ENCODE measurements at regions not wholly inside any gene's neighbourhood (a gene's known extent, or its start where the extent isn't known, plus 50 kb on each side); places are given as distances from the start of the nearest gene placed in this dataset.

DNA sequence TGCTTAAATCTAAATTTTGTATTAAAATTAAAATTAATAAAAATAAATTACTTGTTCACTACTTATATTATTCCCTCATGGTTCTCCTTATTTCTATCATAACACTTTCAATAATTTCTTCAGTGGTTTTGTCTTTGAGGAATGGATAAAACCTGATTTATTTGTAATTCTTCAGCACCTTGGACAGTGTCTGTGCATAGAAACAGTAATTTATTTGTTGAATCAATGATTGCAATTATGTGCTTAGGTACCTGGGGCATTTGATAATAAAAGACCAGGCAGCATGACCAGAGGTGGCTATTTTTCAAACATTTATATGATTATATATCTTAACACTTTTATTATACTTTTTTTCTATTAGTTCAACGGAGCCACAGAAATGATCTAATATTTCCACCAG is 1062.7 kb downstream of the DSC3 start:
- Mint-ChIP-seq H3K4me3 (no peak overlapping the region), H3K4me1 (no peaks in the 10 kb centered on the region), H3K27me3 (ENCODE audit: low read depth) (no peaks in the 10 kb centered on the region), H3K9me3 (no peaks in the 10 kb centered on the region), H3K36me3 (ENCODE audit: insufficient read depth in 1 of 3, low read depth in 3 of 3) (no peaks in the 10 kb centered on the region), H3K27ac (no peak overlapping the region)
- Histone ChIP-seq H3K79me2 (ENCODE audit: insufficient read depth, low read length) (no peaks in the 10 kb centered on the region), H4K20me1 (ENCODE audit: control insufficient read depth, insufficient read depth, insufficient read length) (no peaks in the 10 kb centered on the region), H2AK5ac (ENCODE audit: insufficient read length, low read length) (no peak overlapping the region), H3K4me1 (ENCODE audit: insufficient read depth, low read length) (no peaks in the 10 kb centered on the region), H3K4ac (ENCODE audit: low read depth, low read length) (no peak overlapping the region), H4K91ac (ENCODE audit: insufficient read length, low read depth, low read length) (no peak overlapping the region), H2AFZ (ENCODE audit: low read length) (no peak overlapping the region), H3K9ac (ENCODE audit: extremely low read depth, insufficient read length, low read length) (no peak overlapping the region), H3K56ac (ENCODE audit: insufficient read length, low read depth, low read length) (no peak overlapping the region), H4K5ac (ENCODE audit: insufficient read length, low read depth, low read length) (no peak overlapping the region), H4K8ac (replicated peaks; ENCODE audit: insufficient read length, low read depth, low read length) (no peak overlapping the region), H3K23me2 (ENCODE audit: insufficient read length, low read depth, low read length, poor library complexity, severe bottlenecking) (no peaks in the 10 kb centered on the region), H2BK5ac (ENCODE audit: insufficient read length, low read length) (no peak overlapping the region), H3K14ac (ENCODE audit: insufficient read depth, low read length) (no peak overlapping the region), H3K79me1 (ENCODE audit: insufficient read depth, low read depth, low read length, poor library complexity, severe bottlenecking) (no peaks in the 10 kb centered on the region), H2BK20ac (ENCODE audit: low read depth, low read length, poor library complexity, severe bottlenecking) (no peak overlapping the region), H3T11ph (ENCODE audit: low read length) (no peak overlapping the region), H2BK12ac (ENCODE audit: insufficient read length, low read depth, low read length) (no peak overlapping the region), H3K23ac (ENCODE audit: insufficient read length, low read depth, low read length) (no peak overlapping the region), H3K4me2 (ENCODE audit: insufficient read depth, insufficient read length, low read length) (no peak overlapping the region), H2BK120ac (ENCODE audit: low read depth, low read length, poor library complexity, severe bottlenecking) (no peak overlapping the region), H3K18ac (ENCODE audit: insufficient read length, low read depth, low read length) (no peak overlapping the region), H3K9me3 (ENCODE audit: control insufficient read depth, low read depth, low read length) (no peaks in the 10 kb centered on the region), H3K27me3 (ENCODE audit: insufficient read depth, low read length) (no peaks in the 10 kb centered on the region), H3K27ac (ENCODE audit: insufficient read length, low read depth, low read length) (no peak overlapping the region), H2BK15ac (ENCODE audit: low read depth, low read length) (no peak overlapping the region)
- no peak for DNase-seq
- TF ChIP-seq, protein P1, sequence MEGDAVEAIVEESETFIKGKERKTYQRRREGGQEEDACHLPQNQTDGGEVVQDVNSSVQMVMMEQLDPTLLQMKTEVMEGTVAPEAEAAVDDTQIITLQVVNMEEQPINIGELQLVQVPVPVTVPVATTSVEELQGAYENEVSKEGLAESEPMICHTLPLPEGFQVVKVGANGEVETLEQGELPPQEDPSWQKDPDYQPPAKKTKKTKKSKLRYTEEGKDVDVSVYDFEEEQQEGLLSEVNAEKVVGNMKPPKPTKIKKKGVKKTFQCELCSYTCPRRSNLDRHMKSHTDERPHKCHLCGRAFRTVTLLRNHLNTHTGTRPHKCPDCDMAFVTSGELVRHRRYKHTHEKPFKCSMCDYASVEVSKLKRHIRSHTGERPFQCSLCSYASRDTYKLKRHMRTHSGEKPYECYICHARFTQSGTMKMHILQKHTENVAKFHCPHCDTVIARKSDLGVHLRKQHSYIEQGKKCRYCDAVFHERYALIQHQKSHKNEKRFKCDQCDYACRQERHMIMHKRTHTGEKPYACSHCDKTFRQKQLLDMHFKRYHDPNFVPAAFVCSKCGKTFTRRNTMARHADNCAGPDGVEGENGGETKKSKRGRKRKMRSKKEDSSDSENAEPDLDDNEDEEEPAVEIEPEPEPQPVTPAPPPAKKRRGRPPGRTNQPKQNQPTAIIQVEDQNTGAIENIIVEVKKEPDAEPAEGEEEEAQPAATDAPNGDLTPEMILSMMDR (conservative IDR thresholded peaks at IDR 0.05), result no peak
- WGBS (ENCODE audit: extremely low coverage, insufficient read length, low lambda C conversion rate), result no CpG with 5 or more reads among the region's 1 CpG
